ENCODE measurements at regions not wholly inside any gene's neighbourhood (a gene's known extent, or its start where the extent isn't known, plus 50 kb on each side); places are given as distances from the start of the nearest gene placed in this dataset.

DNA sequence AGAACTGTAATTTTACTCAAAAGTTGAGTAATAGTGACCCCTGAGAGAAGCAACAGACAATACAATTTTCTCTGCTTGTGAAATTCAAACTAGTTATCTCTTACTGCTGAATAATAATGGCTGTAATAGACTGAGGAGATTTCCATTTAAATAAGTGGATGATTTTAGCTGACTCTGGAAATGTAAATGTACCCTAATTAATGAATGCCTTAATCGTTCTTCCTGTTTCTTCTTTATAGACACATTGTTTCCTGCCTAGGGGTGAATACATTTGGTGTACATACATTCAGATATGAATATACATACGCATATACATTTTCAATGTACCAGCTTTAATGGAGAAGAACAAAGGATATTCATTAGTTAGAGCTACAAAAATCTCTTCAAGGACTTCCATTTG lies 611.9 kb downstream of the TFAP2B start:
- no peak overlapping the region for H3K4me3 ChIP-seq (ENCODE audit: low read depth, low read length)
- no peak for DNase-seq (ENCODE audit: low read depth)
- TF ChIP-seq, protein P1, sequence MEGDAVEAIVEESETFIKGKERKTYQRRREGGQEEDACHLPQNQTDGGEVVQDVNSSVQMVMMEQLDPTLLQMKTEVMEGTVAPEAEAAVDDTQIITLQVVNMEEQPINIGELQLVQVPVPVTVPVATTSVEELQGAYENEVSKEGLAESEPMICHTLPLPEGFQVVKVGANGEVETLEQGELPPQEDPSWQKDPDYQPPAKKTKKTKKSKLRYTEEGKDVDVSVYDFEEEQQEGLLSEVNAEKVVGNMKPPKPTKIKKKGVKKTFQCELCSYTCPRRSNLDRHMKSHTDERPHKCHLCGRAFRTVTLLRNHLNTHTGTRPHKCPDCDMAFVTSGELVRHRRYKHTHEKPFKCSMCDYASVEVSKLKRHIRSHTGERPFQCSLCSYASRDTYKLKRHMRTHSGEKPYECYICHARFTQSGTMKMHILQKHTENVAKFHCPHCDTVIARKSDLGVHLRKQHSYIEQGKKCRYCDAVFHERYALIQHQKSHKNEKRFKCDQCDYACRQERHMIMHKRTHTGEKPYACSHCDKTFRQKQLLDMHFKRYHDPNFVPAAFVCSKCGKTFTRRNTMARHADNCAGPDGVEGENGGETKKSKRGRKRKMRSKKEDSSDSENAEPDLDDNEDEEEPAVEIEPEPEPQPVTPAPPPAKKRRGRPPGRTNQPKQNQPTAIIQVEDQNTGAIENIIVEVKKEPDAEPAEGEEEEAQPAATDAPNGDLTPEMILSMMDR (IDR thresholded peaks at IDR 0.05; ENCODE audit: low read depth, low read length) = no peak
- TF ChIP-seq MYC (IDR thresholded peaks at IDR 0.05; ENCODE audit: low read depth, low read length) (no peak), POLR2A (IDR thresholded peaks at IDR 0.05; ENCODE audit: extremely low read depth, insufficient read length) (no peak)
- TF ChIP-seq, protein P2, sequence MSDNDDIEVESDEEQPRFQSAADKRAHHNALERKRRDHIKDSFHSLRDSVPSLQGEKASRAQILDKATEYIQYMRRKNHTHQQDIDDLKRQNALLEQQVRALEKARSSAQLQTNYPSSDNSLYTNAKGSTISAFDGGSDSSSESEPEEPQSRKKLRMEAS (IDR thresholded peaks at IDR 0.05; ENCODE audit: low read depth, low read length) = no peak

DNA sequence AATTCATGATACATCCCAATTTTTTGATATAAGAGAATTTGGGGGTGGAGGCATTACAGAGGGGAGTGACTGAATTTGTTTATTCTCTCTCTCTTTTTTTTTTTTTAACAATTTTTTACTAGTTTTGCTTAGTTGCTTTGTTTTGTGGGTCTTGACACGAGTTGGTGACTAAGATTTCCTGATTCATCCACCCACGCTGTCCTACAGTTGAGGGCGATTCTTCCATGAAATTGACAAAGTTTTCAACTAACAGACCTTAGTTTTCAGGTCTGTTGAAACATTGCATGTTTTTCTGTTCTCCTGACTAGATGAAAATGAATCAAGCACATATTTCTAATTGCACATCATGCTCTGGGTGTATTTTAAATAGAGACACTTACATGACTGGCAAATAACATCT lies 613.8 kb downstream of the TFAP2B start:
- no peak for DNase-seq (ENCODE audit: low read depth)
- TF ChIP-seq MYC (IDR thresholded peaks at IDR 0.05; ENCODE audit: low read depth, low read length) (no peak), POLR2A (IDR thresholded peaks at IDR 0.05; ENCODE audit: extremely low read depth, insufficient read length) (no peak)
- TF ChIP-seq, protein P1 (IDR thresholded peaks at IDR 0.05; ENCODE audit: low read depth, low read length) = no peak
- TF ChIP-seq, protein P2 (IDR thresholded peaks at IDR 0.05; ENCODE audit: low read depth, low read length) = no peak
- H3K4me3 ChIP-seq (ENCODE audit: low read depth, low read length) = no peak overlapping the region

DNA sequence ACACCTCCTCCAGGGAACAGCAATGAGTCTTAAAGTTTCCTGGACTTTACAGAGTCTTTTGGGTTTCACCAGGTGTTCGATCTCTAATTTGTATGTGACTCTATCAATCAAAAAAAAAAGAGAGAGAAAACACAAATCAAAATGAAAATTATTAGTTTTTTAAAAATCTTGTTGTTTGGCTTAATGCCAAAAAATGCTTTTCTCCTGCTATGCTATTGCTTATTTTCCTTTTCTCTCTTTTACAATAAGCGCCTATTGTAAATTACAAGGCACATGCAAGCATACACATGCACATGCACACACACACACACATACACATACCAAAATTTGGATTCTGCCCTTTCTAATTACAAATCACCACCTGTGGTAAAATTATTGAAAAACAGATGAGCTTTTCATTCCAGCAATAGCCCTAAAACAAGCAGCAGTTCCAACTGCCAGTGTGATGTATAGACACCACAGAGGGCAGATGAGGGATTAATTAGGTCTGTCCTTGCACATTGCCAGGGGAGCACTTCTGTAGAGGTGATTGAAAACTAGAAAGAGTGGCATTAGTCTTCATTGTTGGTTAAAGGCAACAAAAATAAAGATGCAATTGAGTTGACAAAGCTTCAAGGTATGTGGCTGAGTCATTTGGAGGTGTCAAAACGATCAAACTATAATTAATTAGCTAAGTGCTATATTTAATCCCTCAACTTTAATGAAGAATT lies 631.7 kb downstream of the TFAP2B start:
- DNase-seq (ENCODE audit: low read depth) = no peak
- no peak overlapping the region for H3K4me3 ChIP-seq (ENCODE audit: low read depth, low read length)
- TF ChIP-seq MYC (IDR thresholded peaks at IDR 0.05; ENCODE audit: low read depth, low read length) = no peak
- no peak for TF ChIP-seq POLR2A (IDR thresholded peaks at IDR 0.05; ENCODE audit: extremely low read depth, insufficient read length)
- TF ChIP-seq, protein P2 (IDR thresholded peaks at IDR 0.05; ENCODE audit: low read depth, low read length) = no peak
- TF ChIP-seq, protein P1 (IDR thresholded peaks at IDR 0.05; ENCODE audit: low read depth, low read length) = no peak

DNA sequence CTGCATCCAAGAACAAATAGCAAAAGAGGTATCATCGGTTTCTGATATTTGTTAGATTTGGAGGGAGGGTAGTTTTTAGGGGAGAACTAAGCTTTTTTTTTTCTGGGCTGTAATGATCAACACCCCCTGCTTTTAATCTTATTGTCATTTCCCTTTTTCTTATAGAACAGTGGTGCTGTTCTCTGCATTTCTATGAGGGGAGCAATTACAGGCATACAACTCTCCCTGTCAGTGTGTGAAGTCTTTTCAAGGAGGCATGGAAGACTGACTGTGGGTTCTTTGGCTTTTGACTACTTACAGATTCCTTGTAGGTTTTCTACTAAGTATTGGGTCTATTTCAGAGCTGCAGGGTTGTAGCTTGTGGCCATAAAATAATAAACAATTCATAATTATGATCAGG lies 632.3 kb downstream of the TFAP2B start:
- TF ChIP-seq POLR2A (IDR thresholded peaks at IDR 0.05; ENCODE audit: extremely low read depth, insufficient read length) = no peak
- TF ChIP-seq, protein P1 (IDR thresholded peaks at IDR 0.05; ENCODE audit: low read depth, low read length) = no peak
- TF ChIP-seq, protein P2 (IDR thresholded peaks at IDR 0.05; ENCODE audit: low read depth, low read length) = no peak
- no peak for TF ChIP-seq MYC (IDR thresholded peaks at IDR 0.05; ENCODE audit: low read depth, low read length)
- DNase-seq (ENCODE audit: low read depth) = no peak
- H3K4me3 ChIP-seq (ENCODE audit: low read depth, low read length) = no peak overlapping the region

DNA sequence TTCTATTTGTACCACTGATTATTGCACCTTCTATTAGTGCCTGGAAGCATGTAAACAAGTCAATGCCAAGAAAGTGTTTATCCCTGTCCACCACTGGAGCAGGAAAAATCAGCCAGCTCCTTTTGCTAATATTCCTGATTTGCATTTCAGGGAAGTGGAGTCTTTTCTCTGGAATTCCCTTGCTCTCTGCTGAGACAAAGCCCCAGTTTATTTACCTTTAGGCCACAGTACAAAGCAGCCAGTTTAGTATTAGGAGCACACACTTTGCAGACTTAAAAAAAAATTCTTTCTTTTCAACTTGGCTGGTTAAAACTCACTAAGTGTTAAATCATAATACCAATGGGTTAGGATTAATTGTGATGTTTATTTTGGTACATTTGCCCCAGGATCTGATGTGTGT lies 631.1 kb downstream of the PKHD1 start:
- no peak overlapping the region for H3K4me3 ChIP-seq (ENCODE audit: low read depth, low read length)
- no peak for DNase-seq (ENCODE audit: low read depth)
- TF ChIP-seq, protein P2 (IDR thresholded peaks at IDR 0.05; ENCODE audit: low read depth, low read length) = no peak
- TF ChIP-seq POLR2A (IDR thresholded peaks at IDR 0.05; ENCODE audit: extremely low read depth, insufficient read length) (no peak), MYC (IDR thresholded peaks at IDR 0.05; ENCODE audit: low read depth, low read length) (no peak)
- TF ChIP-seq, protein P1 (IDR thresholded peaks at IDR 0.05; ENCODE audit: low read depth, low read length) = no peak
